ENCODE measurements at regions not wholly inside any gene's neighbourhood (a gene's known extent, or its start where the extent isn't known, plus 50 kb on each side); places are given as distances from the start of the nearest gene placed in this dataset.

DNA sequence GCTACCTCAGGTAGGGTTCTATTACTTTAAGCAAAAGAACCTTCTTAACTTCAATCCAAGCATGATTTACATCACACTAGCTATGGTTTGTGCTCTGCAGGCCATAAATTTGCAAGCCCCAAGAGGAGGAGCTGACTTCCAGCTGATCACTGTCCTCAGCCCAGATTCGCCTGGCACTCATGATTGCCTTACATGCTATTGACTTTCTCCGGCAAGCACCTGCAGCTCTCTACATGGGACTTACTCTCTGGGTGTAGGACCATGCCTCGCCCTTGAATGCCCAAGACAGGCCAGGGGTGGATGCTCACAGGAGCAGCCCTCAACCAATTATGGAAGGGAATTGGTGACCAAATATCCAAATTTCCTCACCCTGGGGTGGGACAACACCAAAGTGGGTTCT, 99.8 kb downstream of the ESM1 start:
- Histone ChIP-seq H3K4me1 (peaks cover 0 to 19% (median 19%) of the 10 kb centered on the region in 4 donors), H3K36me3 (no peaks in the 10 kb centered on the region), H3K4me3 (no peak overlapping the region), H3K27me3 (peaks cover 0 to 17% (median 0%) of the 10 kb centered on the region in 4 donors), H3K9me3 (no peaks in the 10 kb centered on the region), H3K27ac (replicated peaks in 1 of 4) (no peak overlapping the region)
- DNase-seq (ENCODE audit: extremely low spot score): no peak
- WGBS: 90% methylated on average over 3 of the region's 3 CpGs
- TF ChIP-seq POLR2AphosphoS5 (IDR thresholded peaks at IDR 0.05): no peak
- no peak for TF ChIP-seq POLR2A (IDR thresholded peaks at IDR 0.05; ENCODE audit: low read depth)
- TF ChIP-seq, protein P1, sequence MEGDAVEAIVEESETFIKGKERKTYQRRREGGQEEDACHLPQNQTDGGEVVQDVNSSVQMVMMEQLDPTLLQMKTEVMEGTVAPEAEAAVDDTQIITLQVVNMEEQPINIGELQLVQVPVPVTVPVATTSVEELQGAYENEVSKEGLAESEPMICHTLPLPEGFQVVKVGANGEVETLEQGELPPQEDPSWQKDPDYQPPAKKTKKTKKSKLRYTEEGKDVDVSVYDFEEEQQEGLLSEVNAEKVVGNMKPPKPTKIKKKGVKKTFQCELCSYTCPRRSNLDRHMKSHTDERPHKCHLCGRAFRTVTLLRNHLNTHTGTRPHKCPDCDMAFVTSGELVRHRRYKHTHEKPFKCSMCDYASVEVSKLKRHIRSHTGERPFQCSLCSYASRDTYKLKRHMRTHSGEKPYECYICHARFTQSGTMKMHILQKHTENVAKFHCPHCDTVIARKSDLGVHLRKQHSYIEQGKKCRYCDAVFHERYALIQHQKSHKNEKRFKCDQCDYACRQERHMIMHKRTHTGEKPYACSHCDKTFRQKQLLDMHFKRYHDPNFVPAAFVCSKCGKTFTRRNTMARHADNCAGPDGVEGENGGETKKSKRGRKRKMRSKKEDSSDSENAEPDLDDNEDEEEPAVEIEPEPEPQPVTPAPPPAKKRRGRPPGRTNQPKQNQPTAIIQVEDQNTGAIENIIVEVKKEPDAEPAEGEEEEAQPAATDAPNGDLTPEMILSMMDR (IDR thresholded peaks at IDR 0.05): no peak
- intact Hi-C loops (cut with DNase I): no loop called here

DNA sequence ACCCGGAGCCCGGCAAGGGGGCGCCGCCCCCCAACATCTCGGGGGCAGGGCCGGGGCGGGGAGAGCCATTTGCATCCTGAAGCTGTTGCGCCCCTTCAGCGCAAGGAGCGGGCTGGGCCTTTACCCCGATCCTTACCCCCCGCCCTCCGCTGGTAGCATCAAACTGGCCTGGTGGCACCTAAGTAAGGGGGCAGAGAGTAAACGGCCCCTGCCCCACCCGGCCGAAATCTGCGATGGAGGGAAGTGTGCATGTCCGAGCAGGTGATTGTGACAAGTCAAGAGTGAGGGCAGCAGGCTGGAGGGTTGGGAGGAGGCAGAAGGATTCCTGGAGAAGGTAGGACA, 101.2 kb downstream of the ESM1 start:
- TF ChIP-seq, protein P1 (IDR thresholded peaks at IDR 0.05): no peak
- no peak for TF ChIP-seq EP300 (IDR thresholded peaks at IDR 0.05)
- no peak for TF ChIP-seq POLR2AphosphoS5 (IDR thresholded peaks at IDR 0.05)
- TF ChIP-seq POLR2A (IDR thresholded peaks at IDR 0.05; ENCODE audit: low read depth): no peak
- peak overlapping the region; percentile 63 to 74 (median 70) for H3K4me3 ChIP-seq
- no peaks in the 10 kb centered on the region for H3K36me3 ChIP-seq
- H3K9me3 ChIP-seq: no peaks in the 10 kb centered on the region
- H3K27ac ChIP-seq (replicated peaks in 1 of 4): peak overlapping the region in 1 of 4 donors; percentile 68
- peaks cover 0 to 17% (median 0%) of the 10 kb centered on the region in 4 donors for H3K27me3 ChIP-seq
- intact Hi-C loops (cut with DNase I): no loop called here
- DNase-seq (ENCODE audit: extremely low spot score): no peak
- 53% methylated on average over 7 of the region's 18 CpGs for WGBS
- H3K4me1 ChIP-seq: peaks cover 0 to 19% (median 19%) of the 10 kb centered on the region in 4 donors

DNA sequence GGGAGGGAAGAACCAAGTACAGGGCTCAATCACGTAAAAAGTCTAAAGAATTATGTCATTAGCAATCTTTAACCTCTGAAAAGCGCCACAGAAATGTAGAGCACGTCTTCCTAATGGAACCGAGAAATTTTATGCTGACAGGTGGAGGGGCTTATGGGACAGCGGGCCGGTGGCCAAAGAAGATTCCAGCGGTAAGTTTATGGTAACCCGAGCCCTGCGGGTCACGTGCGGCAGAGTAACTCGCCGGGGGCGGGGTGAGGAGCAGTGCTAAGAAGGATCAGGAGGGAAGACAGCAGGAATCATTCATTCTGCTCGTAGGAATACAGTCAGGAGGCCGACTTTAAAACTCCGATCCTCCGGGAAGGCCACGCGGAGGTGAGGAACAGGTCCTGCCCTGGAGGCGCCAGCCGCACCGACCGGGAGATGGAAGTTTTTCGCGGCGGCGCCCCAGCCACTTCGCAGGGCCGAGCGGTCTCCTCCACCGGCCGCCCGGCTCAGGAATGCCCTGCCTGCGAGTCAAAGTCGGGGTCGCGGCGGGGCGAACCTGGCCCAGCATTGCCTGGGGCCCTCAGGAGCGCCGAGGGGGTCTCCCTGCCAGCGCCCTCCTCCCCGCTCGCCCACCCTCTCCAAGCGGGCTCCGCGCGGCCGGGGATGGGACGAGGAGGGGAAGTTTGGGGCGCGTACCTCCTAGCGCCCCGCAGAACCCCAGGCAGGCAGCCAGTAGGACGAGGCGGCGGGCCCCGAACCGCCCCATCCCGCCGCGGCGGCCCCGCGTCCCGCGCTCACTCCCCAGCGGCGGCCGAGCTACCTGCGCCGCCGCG, 101.8 kb downstream of the ESM1 start:
- H3K4me1 ChIP-seq: peaks cover 0 to 19% (median 19%) of the 10 kb centered on the region in 4 donors
- H3K9me3 ChIP-seq: no peaks in the 10 kb centered on the region
- 3% methylated on average over 27 of the region's 75 CpGs for WGBS
- intact Hi-C loops (cut with DNase I): no loop called here
- H3K27ac ChIP-seq (replicated peaks in 1 of 4): peak overlapping the region; percentile 17 to 68 (median 30)
- no peak for DNase-seq (ENCODE audit: extremely low spot score)
- TF ChIP-seq POLR2A (IDR thresholded peaks at IDR 0.05; ENCODE audit: low read depth): no peak
- TF ChIP-seq POLR2AphosphoS5 (IDR thresholded peaks at IDR 0.05): peak; percentile 24 to 61
- peaks cover 0 to 17% (median 0%) of the 10 kb centered on the region in 4 donors for H3K27me3 ChIP-seq
- peak overlapping the region; percentile 63 to 74 (median 70) for H3K4me3 ChIP-seq
- H3K36me3 ChIP-seq: no peaks in the 10 kb centered on the region

DNA sequence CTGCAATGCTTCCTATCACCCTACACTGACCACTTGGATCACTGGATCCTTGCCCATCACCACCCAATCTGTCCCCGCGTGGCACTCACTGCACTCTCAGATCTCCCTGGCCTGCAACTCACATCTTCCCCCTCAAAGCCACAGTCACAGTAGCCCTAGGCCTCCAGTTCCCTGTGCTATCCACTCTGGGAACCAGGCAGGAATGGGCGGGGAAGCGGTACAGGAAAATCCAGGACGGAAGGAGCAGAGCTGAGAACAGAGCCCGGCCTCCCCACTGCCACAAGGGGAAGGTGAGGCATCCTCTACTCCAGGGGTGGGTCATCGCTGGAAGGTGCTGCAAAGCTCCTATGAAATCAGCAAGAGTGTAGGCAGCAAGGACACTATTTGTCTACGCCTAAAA, 102.6 kb downstream of the ESM1 start:
- Histone ChIP-seq H3K36me3 (no peaks in the 10 kb centered on the region), H3K27ac (replicated peaks in 1 of 4) (peak overlapping the region in 3 of 4 donors; percentile 17 to 68 (median 29)), H3K9me3 (no peaks in the 10 kb centered on the region), H3K4me3 (peak overlapping the region in 3 of 4 donors; percentile 63 to 70 (median 69)), H3K4me1 (peaks cover 0 to 19% (median 19%) of the 10 kb centered on the region in 4 donors), H3K27me3 (peaks cover 0 to 17% (median 0%) of the 10 kb centered on the region in 4 donors)
- intact Hi-C loops (cut with DNase I): no loop called here
- 77% methylated on average over 8 of the region's 8 CpGs for WGBS
- TF ChIP-seq POLR2AphosphoS5 (IDR thresholded peaks at IDR 0.05) (no peak), EP300 (IDR thresholded peaks at IDR 0.05) (no peak), POLR2A (IDR thresholded peaks at IDR 0.05; ENCODE audit: low read depth) (no peak)
- TF ChIP-seq, protein P1 (IDR thresholded peaks at IDR 0.05): no peak
- DNase-seq (ENCODE audit: extremely low spot score): no peak

DNA sequence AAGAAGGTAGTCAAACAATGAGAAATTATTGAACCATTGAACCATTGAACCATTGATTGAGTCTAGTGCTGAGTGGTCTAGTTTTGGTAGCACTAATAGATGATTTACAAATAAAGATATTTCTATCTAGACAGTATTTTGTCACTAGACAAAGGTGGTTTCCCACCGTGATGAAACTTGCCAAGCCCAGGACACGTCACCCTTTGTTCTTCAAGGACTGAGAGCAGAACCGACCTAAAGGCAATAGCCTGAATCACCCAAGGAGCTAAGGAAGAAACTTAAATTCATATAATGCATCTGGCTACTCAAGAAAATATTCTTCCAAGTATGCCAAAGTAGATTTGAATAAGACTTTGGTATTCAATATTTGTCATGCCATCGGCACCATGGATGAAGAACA, 103.3 kb downstream of the ESM1 start:
- Histone ChIP-seq H3K27ac (replicated peaks in 1 of 4) (no peak overlapping the region), H3K4me1 (peaks cover 0 to 19% (median 19%) of the 10 kb centered on the region in 4 donors), H3K4me3 (no peak overlapping the region), H3K27me3 (peaks cover 0 to 17% (median 0%) of the 10 kb centered on the region in 4 donors), H3K9me3 (no peaks in the 10 kb centered on the region), H3K36me3 (no peaks in the 10 kb centered on the region)
- 74% methylated on average over 4 of the region's 4 CpGs for WGBS
- no peak for TF ChIP-seq POLR2AphosphoS5 (IDR thresholded peaks at IDR 0.05)
- no peak for TF ChIP-seq EP300 (IDR thresholded peaks at IDR 0.05)
- TF ChIP-seq POLR2A (IDR thresholded peaks at IDR 0.05; ENCODE audit: low read depth): no peak
- TF ChIP-seq, protein P1 (IDR thresholded peaks at IDR 0.05): no peak
- intact Hi-C loops (cut with DNase I): no loop called here
- DNase-seq (ENCODE audit: extremely low spot score): no peak

Data from esophagus muscularis mucosa (tissue), 4 donors.